ENCODE measurements at regions not wholly inside any gene's neighbourhood (a gene's known extent, or its start where the extent isn't known, plus 50 kb on each side); places are given as distances from the start of the nearest gene placed in this dataset.

- TF ChIP-seq, protein P1, sequence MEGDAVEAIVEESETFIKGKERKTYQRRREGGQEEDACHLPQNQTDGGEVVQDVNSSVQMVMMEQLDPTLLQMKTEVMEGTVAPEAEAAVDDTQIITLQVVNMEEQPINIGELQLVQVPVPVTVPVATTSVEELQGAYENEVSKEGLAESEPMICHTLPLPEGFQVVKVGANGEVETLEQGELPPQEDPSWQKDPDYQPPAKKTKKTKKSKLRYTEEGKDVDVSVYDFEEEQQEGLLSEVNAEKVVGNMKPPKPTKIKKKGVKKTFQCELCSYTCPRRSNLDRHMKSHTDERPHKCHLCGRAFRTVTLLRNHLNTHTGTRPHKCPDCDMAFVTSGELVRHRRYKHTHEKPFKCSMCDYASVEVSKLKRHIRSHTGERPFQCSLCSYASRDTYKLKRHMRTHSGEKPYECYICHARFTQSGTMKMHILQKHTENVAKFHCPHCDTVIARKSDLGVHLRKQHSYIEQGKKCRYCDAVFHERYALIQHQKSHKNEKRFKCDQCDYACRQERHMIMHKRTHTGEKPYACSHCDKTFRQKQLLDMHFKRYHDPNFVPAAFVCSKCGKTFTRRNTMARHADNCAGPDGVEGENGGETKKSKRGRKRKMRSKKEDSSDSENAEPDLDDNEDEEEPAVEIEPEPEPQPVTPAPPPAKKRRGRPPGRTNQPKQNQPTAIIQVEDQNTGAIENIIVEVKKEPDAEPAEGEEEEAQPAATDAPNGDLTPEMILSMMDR (conservative IDR thresholded peaks at IDR 0.05; ENCODE audit: low read depth, low read length), result no peak
- no peak overlapping the region for H3K4me3 ChIP-seq (ENCODE audit: low read length)
- DNase-seq (ENCODE audit: low read depth), result no peak
Observed at GRCh38 chr10:128979405-128979804, 487.6 kb upstream of the MGMT start.

DNA sequence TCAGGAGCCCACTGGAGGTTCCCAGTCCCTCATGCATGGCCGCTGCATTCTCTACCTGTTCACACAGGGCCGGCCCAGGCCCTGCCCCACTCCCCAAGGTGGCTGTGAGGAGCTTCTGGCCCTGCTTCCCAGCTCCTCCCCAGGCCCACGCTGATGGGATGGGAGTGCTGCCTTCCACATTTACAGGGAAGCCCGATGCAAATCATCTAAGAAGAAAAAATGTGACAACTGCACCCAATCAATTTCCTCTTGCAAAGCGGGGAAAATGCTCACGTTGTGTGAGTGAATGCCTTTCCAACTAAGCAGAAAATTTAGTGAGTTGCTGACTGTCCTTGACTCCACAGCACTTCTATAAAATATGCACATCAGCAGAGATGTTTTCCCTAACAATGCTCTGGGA, 485.8 kb upstream of the MGMT start:
- TF ChIP-seq, protein P1 (conservative IDR thresholded peaks at IDR 0.05; ENCODE audit: low read depth, low read length), result no peak
- no peak for DNase-seq (ENCODE audit: low read depth)
- H3K4me3 ChIP-seq (ENCODE audit: low read length), result no peak overlapping the region

GRCh38 chr10:128981881-128982615, 485.0 kb upstream of the MGMT start:
- H3K4me3 ChIP-seq (ENCODE audit: low read length), result no peak overlapping the region
- TF ChIP-seq, protein P1 (conservative IDR thresholded peaks at IDR 0.05; ENCODE audit: low read depth, low read length), result no peak
- no peak for DNase-seq (ENCODE audit: low read depth)

DNA sequence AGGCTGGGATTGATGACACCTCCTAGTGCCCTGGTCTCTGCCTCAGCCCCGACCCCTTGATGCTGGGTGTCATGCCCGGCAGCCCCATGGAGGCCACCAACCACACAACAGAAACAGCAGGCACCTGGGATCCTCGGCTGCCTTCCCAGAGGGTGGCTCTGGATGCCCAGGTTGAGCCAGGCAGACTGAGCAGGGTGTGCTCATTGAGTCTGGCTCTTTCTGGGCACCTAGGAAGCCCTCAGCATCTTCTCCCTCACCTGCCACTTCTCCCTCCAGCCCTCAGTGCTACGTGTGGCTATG, 484.5 kb upstream of the MGMT start:
- DNase-seq (ENCODE audit: low read depth), result no peak
- TF ChIP-seq, protein P1 (conservative IDR thresholded peaks at IDR 0.05; ENCODE audit: low read depth, low read length), result no peak
- H3K4me3 ChIP-seq (ENCODE audit: low read length), result no peak overlapping the region

GRCh38 chr10:128985036-128985435, 482.0 kb upstream of the MGMT start:
- TF ChIP-seq, protein P1 (conservative IDR thresholded peaks at IDR 0.05; ENCODE audit: low read depth, low read length), result no peak
- DNase-seq (ENCODE audit: low read depth), result no peak
- no peak overlapping the region for H3K4me3 ChIP-seq (ENCODE audit: low read length)

DNA sequence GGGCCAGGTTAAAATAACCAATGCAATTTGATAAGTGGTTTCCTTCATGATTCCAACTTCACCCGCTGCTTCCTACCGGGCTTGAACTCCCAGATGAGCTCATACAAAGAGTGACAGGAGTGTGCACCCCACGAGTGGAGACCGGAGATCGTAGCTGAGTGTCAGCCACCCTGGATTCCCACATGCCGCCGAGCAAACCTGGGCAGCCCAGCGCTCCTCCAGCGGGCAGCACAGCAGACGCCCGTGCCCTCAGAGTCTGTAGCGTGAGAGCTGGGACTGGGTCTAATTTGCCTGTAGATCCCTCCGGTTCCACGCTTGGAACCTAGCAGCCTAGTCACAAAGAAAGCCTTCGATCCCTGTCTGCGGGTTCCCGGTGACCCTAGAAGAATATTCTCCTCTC, 476.1 kb upstream of the MGMT start:
- TF ChIP-seq, protein P1 (conservative IDR thresholded peaks at IDR 0.05; ENCODE audit: low read depth, low read length), result no peak
- no peak for DNase-seq (ENCODE audit: low read depth)
- no peak overlapping the region for H3K4me3 ChIP-seq (ENCODE audit: low read length)

DNA sequence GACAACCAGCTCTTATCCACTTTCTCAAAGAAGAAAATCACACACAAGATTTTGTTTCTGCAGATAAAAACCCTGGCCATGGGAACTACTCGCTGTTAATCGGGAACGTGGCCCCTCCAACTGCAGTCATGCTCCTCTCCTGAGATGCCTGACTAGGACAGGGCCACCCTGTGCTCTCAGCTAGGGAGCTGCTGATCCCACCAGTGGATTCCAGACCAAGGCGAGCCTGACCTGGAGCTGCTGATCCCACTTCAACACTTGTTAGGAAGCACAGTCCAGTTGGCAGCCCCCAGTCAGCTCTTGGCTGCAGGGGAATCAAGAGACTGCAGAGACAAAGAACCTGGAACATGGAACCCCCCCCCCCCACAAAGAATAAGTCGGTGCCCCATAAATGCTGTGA, 474.3 kb upstream of the MGMT start:
- DNase-seq (ENCODE audit: low read depth), result no peak
- TF ChIP-seq, protein P1 (conservative IDR thresholded peaks at IDR 0.05; ENCODE audit: low read depth, low read length), result no peak
- H3K4me3 ChIP-seq (ENCODE audit: low read length), result no peak overlapping the region
